Neutrophil (primary cell): ENCODE measurements at regions not wholly inside any gene's neighbourhood (a gene's known extent, or its start where the extent isn't known, plus 50 kb on each side); places are given as distances from the start of the nearest gene placed in this dataset.

Source experiments
- H3K27ac ChIP-seq: fragments of 200-600 bp; sonication (generic); 2 replicates; pipeline ENCODE4 v1.5.1; 2016; ENCODE audit warnings: mild to moderate bottlenecking, moderate library complexity
- H3K27me3 ChIP-seq: fragments of 200-600 bp; sonication (generic); 2 replicates; pipeline ENCODE4 v1.6.0; 2016; ENCODE audit warnings: mild to moderate bottlenecking
- H3K36me3 ChIP-seq: fragments of 200-600 bp; sonication (generic); 2 replicates; pipeline ENCODE4 v1.5.1; 2017
- H3K4me1 ChIP-seq, 2 experiments: fragments of 200-600 bp in 1 of 2; sonication (generic) in 1 of 2; 1 replicate in 1 of 2; 2 replicates in 1 of 2; pipeline versions ENCODE4 v1.5.1 to v1.6.1; 2013 to 2016; ENCODE audit warnings: low read depth in 1 of 2, low read length in 1 of 2, mild to moderate bottlenecking in 1 of 2, moderate library complexity in 1 of 2; ENCODE audit not compliant: control insufficient read depth in 1 of 2, insufficient read depth in 1 of 2
- H3K4me3 ChIP-seq, 2 experiments: fragments of 200-600 bp in 1 of 2; sonication (generic) in 1 of 2; 1 replicate in 1 of 2; 2 replicates in 1 of 2; pipeline ENCODE4 v1.5.1; 2013 to 2016; ENCODE audit warnings: low read depth in 1 of 2, low read length in 1 of 2, mild to moderate bottlenecking in 1 of 2, moderate library complexity in 1 of 2
- H3K9me3 ChIP-seq: fragments of 200-600 bp; sonication (generic); 2 replicates; pipeline ENCODE4 v1.5.1; 2016
- TF ChIP-seq, protein P1 (sequence below): fragments of 200-600 bp; sonication (generic); IDR thresholded peaks from 2 replicates; pipeline ENCODE4 v1.5.1; 2016; ENCODE audit warnings: antibody characterized with exemption

DNA sequence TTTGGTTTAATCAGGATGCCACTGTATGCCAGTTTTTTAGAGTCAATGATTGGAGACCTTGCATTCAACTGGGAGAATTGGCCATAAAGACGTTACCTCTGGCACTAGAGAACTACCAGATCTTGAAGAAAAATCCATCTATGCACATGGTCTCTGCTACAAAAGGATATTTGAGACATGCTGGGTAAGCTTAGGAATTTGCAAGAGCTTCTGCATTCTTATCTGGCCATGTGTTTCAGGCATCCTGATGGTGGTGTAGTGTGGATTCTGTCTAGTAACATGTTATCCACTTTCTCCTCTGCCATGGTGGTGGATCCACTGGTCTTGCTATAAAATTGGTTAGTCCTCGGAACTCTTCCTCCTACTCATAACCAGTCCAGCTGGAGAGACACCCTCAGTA, 185.3 kb upstream of the WDFY3 start:
- Histone ChIP-seq H3K27ac (no peak overlapping the region), H3K9me3 (no peaks in the 10 kb centered on the region), H3K4me3 (no peak overlapping the region), H3K27me3 (peaks cover 39% of the 10 kb centered on the region), H3K4me1 (no peaks in the 10 kb centered on the region), H3K36me3 (no peaks in the 10 kb centered on the region)
- TF ChIP-seq, protein P1, sequence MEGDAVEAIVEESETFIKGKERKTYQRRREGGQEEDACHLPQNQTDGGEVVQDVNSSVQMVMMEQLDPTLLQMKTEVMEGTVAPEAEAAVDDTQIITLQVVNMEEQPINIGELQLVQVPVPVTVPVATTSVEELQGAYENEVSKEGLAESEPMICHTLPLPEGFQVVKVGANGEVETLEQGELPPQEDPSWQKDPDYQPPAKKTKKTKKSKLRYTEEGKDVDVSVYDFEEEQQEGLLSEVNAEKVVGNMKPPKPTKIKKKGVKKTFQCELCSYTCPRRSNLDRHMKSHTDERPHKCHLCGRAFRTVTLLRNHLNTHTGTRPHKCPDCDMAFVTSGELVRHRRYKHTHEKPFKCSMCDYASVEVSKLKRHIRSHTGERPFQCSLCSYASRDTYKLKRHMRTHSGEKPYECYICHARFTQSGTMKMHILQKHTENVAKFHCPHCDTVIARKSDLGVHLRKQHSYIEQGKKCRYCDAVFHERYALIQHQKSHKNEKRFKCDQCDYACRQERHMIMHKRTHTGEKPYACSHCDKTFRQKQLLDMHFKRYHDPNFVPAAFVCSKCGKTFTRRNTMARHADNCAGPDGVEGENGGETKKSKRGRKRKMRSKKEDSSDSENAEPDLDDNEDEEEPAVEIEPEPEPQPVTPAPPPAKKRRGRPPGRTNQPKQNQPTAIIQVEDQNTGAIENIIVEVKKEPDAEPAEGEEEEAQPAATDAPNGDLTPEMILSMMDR = no peak

DNA sequence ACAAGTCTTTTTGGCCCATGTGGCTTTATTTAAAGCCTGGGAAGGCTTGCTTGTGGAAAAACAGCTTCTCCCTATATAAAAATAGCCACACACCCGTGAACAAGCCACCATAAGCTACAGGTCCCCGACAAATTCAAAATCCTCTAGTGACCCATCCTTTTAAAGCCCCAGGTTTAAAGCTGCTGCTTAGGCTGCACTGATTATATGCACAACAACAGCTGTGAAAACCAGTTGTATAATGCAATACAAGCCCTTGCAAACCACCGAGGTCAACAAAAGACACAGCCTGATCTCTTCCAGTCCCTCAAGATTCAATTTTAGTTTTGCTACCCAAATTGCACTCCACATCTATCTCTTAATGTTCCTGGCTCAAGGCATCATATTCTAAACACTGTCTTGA, 186.0 kb upstream of the WDFY3 start:
- Histone ChIP-seq H3K9me3 (no peaks in the 10 kb centered on the region), H3K4me1 (no peaks in the 10 kb centered on the region), H3K27me3 (peaks cover 40% of the 10 kb centered on the region), H3K27ac (no peak overlapping the region), H3K4me3 (no peak overlapping the region), H3K36me3 (no peaks in the 10 kb centered on the region)
- TF ChIP-seq, protein P1 = no peak

DNA sequence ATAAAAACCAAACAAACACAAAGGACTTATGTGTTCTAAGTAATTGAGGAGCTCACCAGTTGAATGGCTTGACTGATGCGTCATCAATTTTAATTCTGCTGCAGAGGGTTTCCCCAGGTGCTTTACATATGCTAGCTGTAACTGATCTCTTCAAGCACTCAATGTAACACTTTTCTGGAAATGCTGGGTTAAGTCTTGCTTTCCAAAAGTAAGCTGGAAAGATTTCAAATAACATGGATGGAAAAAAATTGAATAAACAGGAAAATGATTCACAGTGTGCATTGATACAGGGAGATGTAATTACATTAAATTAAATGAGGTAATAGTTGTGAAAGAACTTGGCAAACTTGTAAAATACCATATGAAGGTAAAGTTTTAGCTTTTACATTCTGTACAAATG, 186.7 kb upstream of the WDFY3 start:
- Histone ChIP-seq H3K4me1 (no peaks in the 10 kb centered on the region), H3K27ac (no peak overlapping the region), H3K4me3 (no peak overlapping the region), H3K9me3 (no peaks in the 10 kb centered on the region), H3K27me3 (peaks cover 40% of the 10 kb centered on the region), H3K36me3 (no peaks in the 10 kb centered on the region)
- TF ChIP-seq, protein P1 = no peak

DNA sequence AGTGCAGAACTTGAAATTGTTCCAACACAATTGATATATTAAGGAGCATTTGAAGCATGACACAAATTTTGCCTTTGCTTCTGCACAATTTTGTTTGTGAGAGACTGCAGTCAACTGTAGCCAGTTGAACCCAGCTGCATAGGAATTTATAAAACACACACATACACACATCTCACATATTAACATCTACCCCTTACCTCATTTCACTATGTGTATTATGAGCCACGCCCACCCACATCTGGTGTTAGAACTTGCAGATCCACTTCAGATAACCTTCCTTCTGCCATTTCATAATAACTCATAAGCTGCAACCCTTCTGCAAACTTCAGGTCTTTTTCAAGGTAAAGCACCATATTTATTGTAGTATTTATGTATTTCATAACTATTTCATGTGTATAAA, 188.1 kb upstream of the WDFY3 start:
- H3K4me3 ChIP-seq = no peak overlapping the region

DNA sequence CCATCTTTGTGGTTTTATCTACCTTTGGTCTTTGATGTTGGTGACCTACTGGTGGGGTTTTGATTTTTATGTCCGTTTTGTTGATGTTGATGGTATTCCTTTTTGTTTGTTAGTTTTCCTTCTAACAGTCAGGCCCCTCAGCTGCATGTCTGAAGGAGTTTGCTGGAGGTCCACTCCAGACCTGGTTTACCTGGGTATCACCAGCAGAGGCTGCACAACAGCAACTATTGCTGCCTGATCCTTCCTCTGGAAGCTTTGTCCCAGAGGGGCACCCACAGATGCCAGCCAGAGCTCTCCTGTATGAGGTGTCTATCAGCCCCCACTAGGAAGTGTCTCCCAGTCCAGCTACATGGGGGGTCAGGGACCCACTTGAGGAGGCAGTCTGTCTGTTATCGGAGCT, 199.3 kb upstream of the WDFY3 start:
- H3K27ac ChIP-seq = no peak overlapping the region
- no peaks in the 10 kb centered on the region for H3K36me3 ChIP-seq
- TF ChIP-seq, protein P1 = no peak
- no peaks in the 10 kb centered on the region for H3K4me1 ChIP-seq
- H3K9me3 ChIP-seq = no peaks in the 10 kb centered on the region
- H3K4me3 ChIP-seq = no peak overlapping the region
- H3K27me3 ChIP-seq = no peaks in the 10 kb centered on the region

More for the DNA sequence above, 188.1 kb upstream of the WDFY3 start:
- H3K27me3 ChIP-seq = peaks cover 45% of the 10 kb centered on the region
- no peaks in the 10 kb centered on the region for H3K4me1 ChIP-seq
- no peak overlapping the region for H3K27ac ChIP-seq
- TF ChIP-seq, protein P1 = no peak
- H3K36me3 ChIP-seq = no peaks in the 10 kb centered on the region
- H3K9me3 ChIP-seq = no peaks in the 10 kb centered on the region

DNA sequence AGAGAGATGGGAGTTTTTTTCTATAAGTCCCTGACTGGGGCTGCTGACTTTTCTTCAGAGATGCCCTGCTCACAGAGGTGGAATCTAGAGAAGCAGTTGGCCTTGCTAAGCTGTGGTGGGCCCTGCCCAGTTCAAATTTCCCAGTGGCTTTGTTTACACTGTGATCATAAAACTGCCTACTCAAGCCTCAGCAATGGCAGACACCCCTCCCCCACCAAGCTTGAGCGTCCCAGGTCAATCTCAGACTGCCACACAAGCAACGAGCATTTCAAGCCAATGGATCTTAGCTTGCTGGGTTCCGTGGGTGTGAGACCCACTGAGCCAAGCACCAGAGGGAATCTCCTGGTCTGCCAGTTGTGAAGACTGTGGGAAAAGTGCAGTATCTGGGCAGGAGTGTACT, 199.8 kb upstream of the WDFY3 start:
- Histone ChIP-seq H3K27ac (no peak overlapping the region), H3K9me3 (no peaks in the 10 kb centered on the region), H3K27me3 (no peaks in the 10 kb centered on the region), H3K36me3 (no peaks in the 10 kb centered on the region), H3K4me1 (no peaks in the 10 kb centered on the region), H3K4me3 (no peak overlapping the region)
- TF ChIP-seq, protein P1 = no peak
